Astrocyte (in vitro differentiated cells and primary cell): ENCODE measurements at regions not wholly inside any gene's neighbourhood (a gene's known extent, or its start where the extent isn't known, plus 50 kb on each side); places are given as distances from the start of the nearest gene placed in this dataset.

Experiments used
- DNase-seq: peaks from one replicate; pipeline ENCODE4 v3.0.0-alpha.2; 2010; ENCODE audit warnings: low read depth
- FAIRE-seq: peaks from 2 replicates; lab custom pipeline; 2011; peaks lifted over from hg19 to GRCh38; lab: Jason Lieb, UNC
- H2AFZ ChIP-seq: 2 replicates; pipeline ENCODE4 v1.6.0; 2012; ENCODE audit warnings: low read depth, low read length, inconsistent platforms
- H3K27ac ChIP-seq: 2 replicates; pipeline ENCODE4 v1.5.1; 2011; ENCODE audit warnings: low read depth, low read length, inconsistent platforms
- H3K27me3 ChIP-seq: 2 replicates; pipeline ENCODE4 v1.6.0; 2011; ENCODE audit warnings: low read length, inconsistent platforms; ENCODE audit not compliant: insufficient read depth
- H3K36me3 ChIP-seq: 2 replicates; pipeline ENCODE4 v1.5.1; 2011; ENCODE audit warnings: low read length, inconsistent platforms; ENCODE audit not compliant: insufficient read depth
- H3K4me1 ChIP-seq: 2 replicates; pipeline ENCODE4 v1.5.1; 2011; ENCODE audit warnings: low read length, inconsistent platforms; ENCODE audit not compliant: insufficient read depth
- H3K4me2 ChIP-seq: 2 replicates; pipeline ENCODE4 v1.6.0; 2012; ENCODE audit warnings: low read length, inconsistent platforms
- H3K4me3 ChIP-seq: 2 replicates; pipeline ENCODE4 v1.5.1; 2011; ENCODE audit warnings: low read depth, mild to moderate bottlenecking, low read length, inconsistent platforms; ENCODE audit not compliant: insufficient read depth
- H3K79me2 ChIP-seq: 2 replicates; pipeline ENCODE4 v1.6.0; 2012; ENCODE audit warnings: mild to moderate bottlenecking, low read length, inconsistent platforms; ENCODE audit not compliant: insufficient read depth
- H3K9ac ChIP-seq: 2 replicates; pipeline ENCODE4 v1.6.0; 2012; ENCODE audit warnings: mild to moderate bottlenecking, low read length, inconsistent platforms
- H3K9me3 ChIP-seq: 2 replicates; pipeline ENCODE4 v1.5.1; 2012; ENCODE audit warnings: low read depth, mild to moderate bottlenecking, low read length, inconsistent platforms; ENCODE audit not compliant: insufficient read depth
- H4K20me1 ChIP-seq: 2 replicates; pipeline ENCODE4 v1.6.0; 2012; ENCODE audit warnings: low read length, inconsistent platforms; ENCODE audit not compliant: insufficient read depth
- H3K27ac Mint-ChIP-seq: one replicate; pipeline ENCODE4 v1.8.0; 2021; ENCODE audit warnings: mild to moderate bottlenecking, mixed read lengths; ENCODE audit not compliant: unreplicated experiment
- H3K27me3 Mint-ChIP-seq: one replicate; pipeline ENCODE4 v1.8.0; 2021; ENCODE audit warnings: low read depth, mixed read lengths; ENCODE audit not compliant: unreplicated experiment
- H3K36me3 Mint-ChIP-seq: one replicate; pipeline ENCODE4 v1.8.0; 2021; ENCODE audit warnings: low read depth, mixed read lengths; ENCODE audit not compliant: unreplicated experiment
- H3K4me1 Mint-ChIP-seq: one replicate; pipeline ENCODE4 v1.8.0; 2021; ENCODE audit warnings: low read depth, mixed read lengths; ENCODE audit not compliant: unreplicated experiment
- H3K4me3 Mint-ChIP-seq: one replicate; pipeline ENCODE4 v1.8.0; 2021; ENCODE audit warnings: mild to moderate bottlenecking, moderate library complexity, mixed read lengths; ENCODE audit not compliant: unreplicated experiment
- H3K9me3 Mint-ChIP-seq: one replicate; pipeline ENCODE4 v1.8.0; 2021; ENCODE audit warnings: mild to moderate bottlenecking, mixed read lengths; ENCODE audit not compliant: unreplicated experiment
- CTCF ChIP-seq: IDR thresholded peaks from 2 replicates; pipeline ENCODE4 v1.5.1; 2011; ENCODE audit warnings: low read depth, mild to moderate bottlenecking, inconsistent platforms, low read length, moderate library complexity; ENCODE audit not compliant: insufficient read depth
- EZH2 ChIP-seq: IDR thresholded peaks from 2 replicates; pipeline ENCODE4 v1.6.1; 2012; ENCODE audit warnings: mild to moderate bottlenecking, low read length, inconsistent platforms; ENCODE audit not compliant: insufficient read depth

- Mint-ChIP-seq H3K4me1 (no peaks in the 10 kb centered on the region), H3K9me3 (no peaks in the 10 kb centered on the region), H3K36me3 (no peaks in the 10 kb centered on the region), H3K27ac (no peak overlapping the region), H3K4me3 (no peak overlapping the region), H3K27me3 (no peaks in the 10 kb centered on the region)
- Histone ChIP-seq H4K20me1 (no peaks in the 10 kb centered on the region), H3K4me1 (no peaks in the 10 kb centered on the region), H3K4me2 (no peak overlapping the region), H3K79me2 (no peaks in the 10 kb centered on the region), H3K27me3 (no peaks in the 10 kb centered on the region), H3K9ac (no peak overlapping the region), H3K36me3 (no peaks in the 10 kb centered on the region), H3K27ac (no peak overlapping the region), H2AFZ (no peak overlapping the region), H3K4me3 (no peak overlapping the region), H3K9me3 (no peaks in the 10 kb centered on the region)
- DNase-seq (no peak), FAIRE-seq (peak; percentile 55)
- TF ChIP-seq EZH2: no peak
- TF ChIP-seq CTCF: no peak
Measured at GRCh38 chrX:110588853-110589252, 206.8 kb downstream of the CHRDL1 start.

GRCh38 chrX:110600745-110601310 lies 194.8 kb downstream of the CHRDL1 start:
- Histone ChIP-seq H3K4me1 (no peaks in the 10 kb centered on the region), H3K9me3 (no peaks in the 10 kb centered on the region), H3K4me2 (no peak overlapping the region), H3K9ac (no peak overlapping the region), H4K20me1 (no peaks in the 10 kb centered on the region), H3K36me3 (no peaks in the 10 kb centered on the region), H3K4me3 (no peak overlapping the region), H3K27ac (no peak overlapping the region), H3K27me3 (no peaks in the 10 kb centered on the region), H3K79me2 (no peaks in the 10 kb centered on the region), H2AFZ (no peak overlapping the region)
- TF ChIP-seq EZH2 (no peak), CTCF (no peak)
- no peaks in the 10 kb centered on the region for H3K36me3 Mint-ChIP-seq
- H3K27ac Mint-ChIP-seq: no peak overlapping the region
- no peaks in the 10 kb centered on the region for H3K27me3 Mint-ChIP-seq
- H3K4me3 Mint-ChIP-seq: no peak overlapping the region
- DNase-seq (no peak), FAIRE-seq (no peak)
- no peaks in the 10 kb centered on the region for H3K4me1 Mint-ChIP-seq
- peaks cover 2% of the 10 kb centered on the region for H3K9me3 Mint-ChIP-seq

- no peaks in the 10 kb centered on the region for H3K79me2 ChIP-seq
- Mint-ChIP-seq H3K27ac (no peak overlapping the region), H3K9me3 (peaks cover 2% of the 10 kb centered on the region), H3K4me3 (no peak overlapping the region), H3K27me3 (peaks cover 1% of the 10 kb centered on the region), H3K36me3 (no peaks in the 10 kb centered on the region), H3K4me1 (no peaks in the 10 kb centered on the region)
- H2AFZ ChIP-seq: no peak overlapping the region
- no peaks in the 10 kb centered on the region for H3K27me3 ChIP-seq
- DNase-seq (no peak), FAIRE-seq (no peak)
- H3K36me3 ChIP-seq: no peaks in the 10 kb centered on the region
- no peaks in the 10 kb centered on the region for H3K4me1 ChIP-seq
- H3K9me3 ChIP-seq: no peaks in the 10 kb centered on the region
- no peak overlapping the region for H3K9ac ChIP-seq
- H3K4me3 ChIP-seq: no peak overlapping the region
- no peak overlapping the region for H3K4me2 ChIP-seq
- H3K27ac ChIP-seq: no peak overlapping the region
- H4K20me1 ChIP-seq: no peaks in the 10 kb centered on the region
- TF ChIP-seq CTCF (no peak), EZH2 (no peak)
Measured at GRCh38 chrX:110614596-110614995, 181.0 kb downstream of the CHRDL1 start.
